GM23248 (cell line): ENCODE measurements at regions not wholly inside any gene's neighbourhood (a gene's known extent, or its start where the extent isn't known, plus 50 kb on each side); places are given as distances from the start of the nearest gene placed in this dataset.

Source experiments
- EZH2 ChIP-seq: fragments of 200-600 bp; sonication (generic); IDR thresholded peaks from 2 replicates; pipeline ENCODE4 v1.6.1; 2018; ENCODE audit warnings: antibody characterized with exemption, mild to moderate bottlenecking; ENCODE audit not compliant: insufficient read depth, poor library complexity, severe bottlenecking
- EZH2phosphoT487 ChIP-seq: fragments of 200-600 bp; sonication (generic); IDR thresholded peaks from 2 replicates; pipeline ENCODE4 v1.6.1; 2018; ENCODE audit warnings: antibody characterized with exemption, moderate library complexity, mild to moderate bottlenecking, low read depth; ENCODE audit not compliant: insufficient read depth

GRCh38 chr1:199690496-199690895, 337.0 kb upstream of the NR5A2 start:
- TF ChIP-seq EZH2 (no peak), EZH2phosphoT487 (no peak)
